GM18502 (cell line): ENCODE measurements at regions not wholly inside any gene's neighbourhood (a gene's known extent, or its start where the extent isn't known, plus 50 kb on each side); places are given as distances from the start of the nearest gene placed in this dataset.

Experiments used
- ATAC-seq: cut with Tn5 transposase; IDR thresholded peaks from one replicate; pipeline ENCODE4 v1.9.1; 2021; ENCODE audit warnings: mild to moderate bottlenecking; ENCODE audit not compliant: unreplicated experiment, poor library complexity

- ATAC-seq = no peak
Measured at GRCh38 chrX:30156880-30157560, 58.3 kb upstream of the MAGEB2 start.

- no peak for ATAC-seq
Measured at GRCh38 chrX:30161043-30161442, 54.3 kb upstream of the MAGEB2 start.
